AG09319 (cell line): ENCODE measurements at regions not wholly inside any gene's neighbourhood (a gene's known extent, or its start where the extent isn't known, plus 50 kb on each side); places are given as distances from the start of the nearest gene placed in this dataset.

Experiments
- DNase-seq: peaks from one replicate; pipeline ENCODE4 v3.0.0-alpha.2; 2010; ENCODE audit warnings: low read depth; ENCODE audit errors: extremely low read depth
- TF ChIP-seq, protein P1 (sequence below): IDR thresholded peaks from 2 replicates; pipeline ENCODE4 v1.5.1; 2011; ENCODE audit warnings: low read depth, mild to moderate bottlenecking, inconsistent platforms, low read length, moderate library complexity

DNA sequence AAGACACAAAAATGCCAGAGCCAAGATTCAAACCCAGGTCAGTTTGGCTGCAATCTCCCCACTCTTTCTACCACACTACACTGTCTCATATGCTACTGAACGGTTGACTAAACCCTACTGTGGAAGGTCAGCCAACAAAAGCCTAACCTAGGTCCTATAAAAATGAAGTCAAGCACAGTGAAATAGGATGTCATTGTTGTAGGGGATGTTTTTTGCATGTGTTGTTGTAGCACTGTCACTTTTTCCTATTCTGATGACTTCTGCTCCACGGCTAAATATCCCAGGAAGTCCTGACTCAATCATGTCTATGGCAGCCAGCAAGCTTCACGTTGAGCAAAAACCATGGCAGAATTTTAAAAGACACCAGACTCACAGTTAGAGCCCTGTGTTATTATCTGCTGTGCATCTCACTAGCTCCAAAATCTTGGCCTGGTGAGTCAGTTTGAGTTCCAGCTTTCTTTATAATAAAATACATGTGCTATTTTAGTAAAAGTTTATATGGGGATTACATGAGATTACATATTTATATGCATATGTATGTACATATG lies 322.1 kb upstream of the NT5E start:
- TF ChIP-seq, protein P1, sequence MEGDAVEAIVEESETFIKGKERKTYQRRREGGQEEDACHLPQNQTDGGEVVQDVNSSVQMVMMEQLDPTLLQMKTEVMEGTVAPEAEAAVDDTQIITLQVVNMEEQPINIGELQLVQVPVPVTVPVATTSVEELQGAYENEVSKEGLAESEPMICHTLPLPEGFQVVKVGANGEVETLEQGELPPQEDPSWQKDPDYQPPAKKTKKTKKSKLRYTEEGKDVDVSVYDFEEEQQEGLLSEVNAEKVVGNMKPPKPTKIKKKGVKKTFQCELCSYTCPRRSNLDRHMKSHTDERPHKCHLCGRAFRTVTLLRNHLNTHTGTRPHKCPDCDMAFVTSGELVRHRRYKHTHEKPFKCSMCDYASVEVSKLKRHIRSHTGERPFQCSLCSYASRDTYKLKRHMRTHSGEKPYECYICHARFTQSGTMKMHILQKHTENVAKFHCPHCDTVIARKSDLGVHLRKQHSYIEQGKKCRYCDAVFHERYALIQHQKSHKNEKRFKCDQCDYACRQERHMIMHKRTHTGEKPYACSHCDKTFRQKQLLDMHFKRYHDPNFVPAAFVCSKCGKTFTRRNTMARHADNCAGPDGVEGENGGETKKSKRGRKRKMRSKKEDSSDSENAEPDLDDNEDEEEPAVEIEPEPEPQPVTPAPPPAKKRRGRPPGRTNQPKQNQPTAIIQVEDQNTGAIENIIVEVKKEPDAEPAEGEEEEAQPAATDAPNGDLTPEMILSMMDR = no peak
- DNase-seq = no peak

DNA sequence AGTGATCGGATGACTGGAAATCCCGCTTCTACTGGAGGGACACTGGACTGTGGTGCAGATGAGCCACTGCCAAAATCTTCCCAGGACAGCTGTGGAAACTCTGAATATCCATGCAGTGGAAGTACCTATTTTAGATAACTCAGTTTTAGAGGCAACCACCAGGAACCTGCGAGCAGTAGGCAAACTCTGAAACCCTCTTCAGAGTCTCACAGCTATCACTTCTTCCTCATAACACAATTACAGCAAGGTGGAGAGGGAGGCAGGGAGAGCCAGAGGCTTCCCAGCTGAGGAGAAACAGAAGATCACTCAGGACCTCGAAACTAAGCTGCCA lies 322.8 kb upstream of the NT5E start:
- DNase-seq = no peak
- TF ChIP-seq, protein P1 = no peak

DNA sequence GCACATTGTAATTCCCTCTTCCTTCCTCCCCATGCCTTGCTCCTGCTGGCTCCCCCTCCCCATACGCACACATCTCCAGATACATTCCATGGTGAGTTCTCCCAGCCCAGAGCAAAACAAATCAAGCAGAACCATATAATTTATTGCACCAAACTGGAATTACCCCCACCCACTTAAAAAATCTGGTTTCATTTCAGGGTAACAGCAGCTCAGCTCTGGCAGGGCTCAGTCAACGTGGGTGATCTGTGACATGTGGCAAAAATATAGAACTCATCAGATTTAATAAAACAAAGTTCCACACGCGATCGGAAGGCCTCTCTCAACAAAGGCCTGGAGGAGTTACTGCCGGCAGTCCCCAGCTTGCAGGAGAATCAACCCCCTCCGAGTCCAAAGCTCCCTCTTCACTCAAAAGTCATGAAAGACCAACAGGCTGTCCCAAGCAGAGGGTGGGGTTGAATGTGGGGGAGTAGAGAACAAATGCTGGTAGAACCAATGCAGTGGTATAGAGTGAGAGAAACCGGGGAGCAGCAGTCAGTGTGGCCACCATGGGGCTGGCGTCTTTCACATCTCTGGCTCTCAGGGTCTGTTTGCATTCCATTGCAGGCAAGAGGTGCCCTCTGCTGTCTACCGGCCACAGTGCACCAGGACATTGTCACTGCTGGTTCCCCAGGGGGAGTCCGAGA lies 323.3 kb upstream of the NT5E start:
- DNase-seq = peak; percentile 11
- TF ChIP-seq, protein P1 = peak; percentile 67

DNA sequence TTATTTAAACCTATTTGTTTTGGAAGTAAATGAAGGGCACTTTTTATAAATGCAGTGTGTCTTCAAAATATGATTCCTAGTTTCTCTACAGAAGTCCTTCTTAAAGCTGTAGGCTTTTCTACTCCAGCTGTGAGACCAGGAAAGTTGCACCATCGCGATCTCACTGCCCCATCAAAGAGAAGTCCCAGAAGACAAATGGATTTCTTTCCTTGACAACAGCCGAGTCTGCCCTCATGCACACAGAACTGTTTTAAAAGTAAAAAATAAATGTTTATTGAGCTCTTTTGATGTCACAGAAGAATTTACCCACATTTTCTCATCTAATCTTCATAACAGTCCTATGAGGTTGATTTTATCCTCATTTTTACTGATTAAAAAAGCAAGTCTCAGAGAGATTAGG lies 324.4 kb upstream of the NT5E start:
- DNase-seq = no peak
- TF ChIP-seq, protein P1 = no peak

DNA sequence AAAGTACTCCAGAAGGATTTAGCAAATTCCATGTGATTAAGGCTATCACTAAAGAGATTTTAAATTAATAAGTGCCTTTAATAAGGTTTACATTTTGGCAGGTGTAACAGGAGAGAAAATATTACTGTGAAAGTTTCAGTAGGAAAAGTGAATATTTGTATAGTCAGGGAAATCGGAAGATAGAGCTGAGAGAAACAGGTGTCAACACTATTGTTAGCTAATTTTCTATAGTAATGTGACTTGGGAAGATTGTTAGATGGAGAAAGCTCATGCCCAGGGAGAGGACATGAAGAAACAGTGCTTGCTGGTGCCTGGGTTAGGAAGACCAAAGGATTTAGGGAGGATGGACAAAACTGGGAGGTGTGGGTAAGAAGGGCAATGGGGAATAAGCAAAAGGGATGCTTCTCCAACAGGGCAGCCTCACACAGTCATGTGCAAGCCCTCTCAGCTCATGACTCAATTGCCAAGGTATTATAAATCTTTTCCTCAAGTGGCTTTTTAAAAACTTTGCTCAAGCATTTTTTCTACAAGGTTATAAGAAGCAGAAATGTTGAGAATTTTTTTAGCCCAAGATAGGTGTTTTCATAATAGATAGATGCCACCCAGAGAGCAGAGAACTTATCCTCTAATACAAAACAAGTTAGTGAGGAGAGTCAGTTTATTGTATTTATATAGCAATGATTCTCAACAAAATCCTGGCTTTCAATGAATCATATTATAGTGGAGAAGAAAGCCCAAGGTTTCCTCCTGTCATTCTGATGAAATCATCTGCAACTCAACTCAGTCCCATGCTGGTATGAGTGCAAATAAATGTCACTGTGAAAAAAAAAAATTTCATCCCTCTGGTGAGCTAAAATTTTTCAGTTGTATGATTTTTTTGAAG lies 325.2 kb upstream of the NT5E start:
- TF ChIP-seq, protein P1 = no peak
- no peak for DNase-seq

DNA sequence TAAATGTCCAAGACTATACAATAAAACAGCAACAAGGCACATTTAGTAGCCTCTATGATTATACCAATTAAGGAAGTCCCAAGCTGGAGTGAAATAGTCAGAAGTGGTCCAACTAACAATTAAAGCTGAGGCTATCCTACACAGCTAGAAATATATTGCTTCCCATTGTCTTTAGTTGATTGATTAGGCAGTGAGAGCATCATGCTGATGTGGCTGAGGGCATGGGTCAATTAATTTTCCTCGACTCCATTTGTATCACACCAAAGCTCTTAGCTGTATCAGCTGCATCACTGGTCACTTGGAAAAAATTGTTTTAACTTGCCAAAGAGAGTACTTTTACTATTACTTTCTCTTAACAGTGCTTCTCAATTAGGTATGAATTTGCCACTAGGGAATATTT lies 328.7 kb upstream of the NT5E start:
- TF ChIP-seq, protein P1 = no peak
- DNase-seq = no peak

DNA sequence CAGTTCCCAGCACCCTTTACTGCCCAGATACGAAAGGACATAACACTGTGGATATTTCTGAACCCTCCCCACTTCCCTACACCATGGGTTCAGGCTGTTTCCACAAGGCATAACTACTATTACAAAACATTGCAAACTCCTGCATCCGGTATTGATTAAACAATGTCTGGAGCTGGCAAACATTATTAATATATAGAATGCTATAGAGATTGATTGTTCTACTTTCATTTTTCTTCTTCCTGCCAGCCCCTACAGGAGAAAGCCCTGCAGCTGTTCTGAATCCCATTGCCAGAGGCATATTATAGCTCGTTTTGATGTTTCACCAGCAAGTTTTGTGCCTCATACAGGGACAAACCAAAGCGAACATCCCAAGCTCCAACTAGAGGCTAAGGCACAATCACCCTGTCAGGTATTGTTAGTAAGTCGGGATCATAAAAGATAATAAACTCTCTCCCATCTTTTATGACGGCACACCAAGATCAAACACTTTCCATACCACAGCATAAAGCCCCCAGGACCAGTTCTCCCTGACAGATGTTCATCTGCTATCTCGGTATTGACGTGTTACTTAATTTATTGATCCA lies 331.1 kb upstream of the NT5E start:
- DNase-seq = no peak
- TF ChIP-seq, protein P1 = no peak
